GM19438 (cell line): ENCODE measurements at regions not wholly inside any gene's neighbourhood (a gene's known extent, or its start where the extent isn't known, plus 50 kb on each side); places are given as distances from the start of the nearest gene placed in this dataset.
"Not testable (repeated sequence)": the region's sequence is repeated elsewhere in the genome, so short reads cannot be mapped to it uniquely, and the experiment has no call there.

ENCODE experiments used
- ATAC-seq: cut with Tn5 transposase; IDR thresholded peaks from one replicate; pipeline ENCODE4 v1.9.1; 2021; ENCODE audit warnings: low read depth; ENCODE audit not compliant: unreplicated experiment

DNA sequence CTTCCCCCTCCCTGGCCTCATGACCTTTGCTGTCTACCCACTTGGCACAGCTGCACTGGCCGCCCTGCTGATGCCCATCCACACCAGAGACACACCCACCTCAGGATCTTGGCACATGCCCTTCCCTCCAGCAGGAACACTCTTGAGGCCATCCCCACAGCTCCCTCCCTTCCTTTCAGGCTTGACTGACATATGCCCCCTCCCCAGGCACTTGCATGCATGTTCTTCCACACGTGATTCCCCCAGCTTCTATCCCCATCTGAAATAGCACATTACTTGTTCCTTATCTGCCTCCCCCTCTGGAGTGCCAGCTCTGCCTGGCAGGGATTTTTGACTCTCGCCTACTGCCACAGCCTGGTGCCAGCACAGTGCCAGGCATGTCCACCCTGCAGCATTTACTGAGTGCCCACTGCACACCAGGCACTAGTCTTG lies 98.5 kb upstream of the SLC25A33 start:
- no peak for ATAC-seq

GRCh38 chr1:9441451-9442133 lies 97.7 kb upstream of the SLC25A33 start:
- no peak for ATAC-seq

GRCh38 chr1:9442278-9442846 lies 96.9 kb upstream of the SLC25A33 start:
- ATAC-seq: no peak

DNA sequence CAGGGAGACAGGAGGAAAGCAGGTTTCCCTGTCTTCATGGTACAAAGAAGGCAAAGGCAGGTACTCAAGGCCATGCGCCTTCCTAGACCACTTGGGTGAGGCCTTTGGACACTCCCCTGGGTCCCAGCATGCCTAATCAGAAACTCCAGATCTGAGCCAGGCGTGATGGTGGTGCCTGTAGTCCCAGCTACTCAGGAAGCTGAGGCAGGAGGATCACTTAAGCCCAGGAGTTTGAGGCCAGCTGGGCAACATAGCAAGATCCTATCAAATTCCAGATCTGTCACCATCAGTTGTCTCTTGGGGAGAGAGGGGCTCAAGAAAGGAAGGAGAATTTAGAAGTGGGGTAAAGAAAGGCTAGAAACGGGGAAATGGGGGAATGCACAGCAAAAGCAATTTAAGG lies 96.3 kb upstream of the SLC25A33 start:
- no peak for ATAC-seq

DNA sequence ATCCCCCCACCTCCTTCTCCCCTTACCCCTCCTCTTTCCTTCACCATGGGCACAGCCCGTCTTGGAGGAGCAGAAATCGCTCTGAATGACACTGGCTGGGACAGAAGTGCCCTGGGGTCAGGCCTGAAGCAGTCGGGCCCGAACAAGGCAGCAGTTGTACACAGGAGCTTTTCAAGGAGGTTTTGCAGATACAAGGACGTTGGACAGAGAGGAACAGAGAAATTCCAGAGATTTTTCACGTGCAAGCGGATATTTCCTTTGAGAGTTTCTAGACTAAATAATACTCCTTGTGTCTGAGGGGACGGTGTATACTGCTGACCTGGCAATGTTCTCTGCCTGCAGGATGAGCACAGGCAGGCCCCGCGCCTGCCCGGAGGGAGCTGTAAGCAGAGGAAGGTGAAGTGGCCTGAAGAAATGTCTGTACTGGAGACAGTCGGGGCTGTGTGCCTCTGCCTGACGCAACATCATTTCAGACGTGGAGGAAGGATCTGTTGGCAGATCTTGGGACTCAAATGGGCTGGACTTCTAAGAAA lies 95.3 kb upstream of the SLC25A33 start:
- ATAC-seq: no peak

DNA sequence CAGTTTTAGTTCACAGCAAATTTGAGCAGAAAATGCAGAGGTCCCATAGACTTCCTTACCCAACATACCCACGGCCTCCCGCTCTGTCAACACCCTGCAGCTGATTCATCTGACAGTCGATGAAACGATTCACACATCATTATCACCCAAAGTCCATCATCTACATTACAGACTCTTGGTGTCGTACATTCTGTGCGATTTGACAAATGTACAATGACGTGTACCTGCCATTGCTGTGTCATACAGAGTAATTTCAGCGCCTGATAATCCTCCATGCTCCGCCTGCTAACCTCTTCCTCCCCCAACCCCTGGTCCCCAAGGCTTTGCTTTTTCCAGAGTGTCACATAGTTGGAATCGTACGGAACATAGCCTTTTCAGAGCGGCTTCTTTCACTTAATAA lies 94.7 kb upstream of the SLC25A33 start:
- no peak for ATAC-seq

DNA sequence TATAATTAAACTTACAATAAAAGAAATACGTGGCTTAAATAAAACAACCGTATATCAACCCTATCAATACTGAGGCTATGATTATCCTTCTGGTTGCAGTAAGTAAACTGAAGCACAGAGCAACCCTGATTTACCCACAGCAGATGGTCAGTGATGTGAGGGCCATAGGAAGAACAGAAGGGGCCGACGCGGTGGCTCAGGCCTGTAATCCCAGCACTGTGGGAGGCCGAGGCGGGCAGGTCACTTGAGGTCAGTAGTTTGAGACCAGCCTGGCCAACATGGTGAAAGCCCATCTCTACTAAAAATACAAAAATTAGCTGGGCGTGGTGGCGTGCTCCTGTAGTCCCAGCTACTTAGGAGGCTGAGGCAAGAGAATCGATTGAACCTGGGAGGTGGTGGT lies 94.2 kb upstream of the SLC25A33 start:
- ATAC-seq: not testable (repeated sequence)

DNA sequence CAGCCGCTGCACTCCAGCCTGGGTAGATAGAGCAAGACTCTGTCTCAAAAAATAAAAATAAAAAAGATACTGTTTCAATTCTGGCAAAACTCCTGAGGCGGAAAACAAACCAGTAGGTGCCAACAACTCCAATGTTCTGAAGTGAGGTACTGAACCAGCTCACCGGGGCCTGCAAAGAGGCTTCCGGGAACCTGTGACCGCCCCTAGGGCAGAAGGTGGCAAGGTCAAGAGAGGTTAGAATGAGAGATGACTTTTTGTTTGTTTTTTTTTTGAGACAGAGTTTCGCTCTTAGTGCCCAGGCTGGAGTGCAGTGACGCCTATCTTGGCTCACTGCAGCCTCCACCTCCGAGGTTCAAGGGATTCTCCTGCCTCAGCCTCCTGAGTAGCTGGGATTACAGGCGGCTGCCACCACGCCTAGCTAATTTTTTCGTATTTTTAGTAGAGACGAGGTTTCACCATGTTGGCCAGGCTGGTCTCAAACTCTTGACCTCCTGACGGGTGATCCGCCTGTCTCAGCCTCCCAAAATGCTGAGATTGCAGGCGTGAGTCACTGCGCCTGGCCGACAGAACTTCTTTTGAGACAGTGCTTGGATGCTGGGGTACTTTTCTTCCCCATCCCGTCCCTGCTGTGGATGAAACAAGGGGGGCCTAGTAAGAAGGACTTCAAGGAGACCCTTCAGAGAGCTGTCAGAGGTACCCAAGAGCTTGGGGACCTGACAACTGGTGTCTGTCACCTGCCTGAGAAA lies 91.9 kb upstream of the SLC25A33 start:
- ATAC-seq: no peak

DNA sequence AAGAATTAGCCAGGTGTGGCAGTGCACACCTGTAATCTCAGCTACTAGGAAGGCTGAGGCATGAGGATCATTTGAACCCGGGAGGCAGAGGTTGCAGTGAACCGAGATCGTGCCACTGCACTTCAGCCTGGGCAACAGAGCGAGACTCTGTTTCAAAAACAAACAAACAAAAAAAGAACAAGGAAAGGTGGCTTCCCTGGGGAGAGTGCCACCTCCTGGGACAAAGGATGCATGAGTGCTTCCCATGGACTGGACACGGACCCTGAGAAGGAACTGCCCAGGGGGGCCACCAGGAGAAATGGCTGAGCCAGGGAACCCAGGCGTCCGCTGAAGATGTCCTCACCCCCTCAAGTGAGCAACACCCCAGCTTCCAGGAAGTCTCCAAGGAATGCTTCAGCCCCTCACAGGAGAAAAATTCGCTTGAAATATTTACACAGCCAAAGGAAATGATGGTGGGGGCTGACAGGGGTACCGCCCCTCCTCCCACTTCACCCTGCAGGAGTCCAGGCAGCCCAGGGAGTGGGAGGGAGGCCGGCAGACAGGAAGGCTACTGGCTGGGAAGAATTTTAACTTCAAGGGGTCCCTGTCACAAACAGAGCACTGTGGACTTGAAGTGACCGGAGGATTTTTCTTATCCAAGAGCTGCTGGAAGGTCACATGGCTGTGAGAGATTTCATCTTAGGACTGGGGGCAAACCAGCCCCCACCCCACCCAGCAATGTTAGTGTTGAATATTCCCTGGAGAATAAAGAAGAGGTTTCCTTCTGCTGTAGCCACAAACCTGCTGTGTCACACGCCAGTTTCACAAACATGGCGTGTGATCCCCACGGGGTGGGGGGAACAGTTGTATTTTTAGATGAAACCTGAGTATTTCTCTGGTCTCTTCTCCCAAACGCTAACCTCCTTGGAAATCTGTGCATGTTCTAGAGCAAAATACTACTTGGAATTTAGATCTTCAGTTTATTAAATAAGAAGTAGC lies 90.8 kb upstream of the SLC25A33 start:
- ATAC-seq: no peak

DNA sequence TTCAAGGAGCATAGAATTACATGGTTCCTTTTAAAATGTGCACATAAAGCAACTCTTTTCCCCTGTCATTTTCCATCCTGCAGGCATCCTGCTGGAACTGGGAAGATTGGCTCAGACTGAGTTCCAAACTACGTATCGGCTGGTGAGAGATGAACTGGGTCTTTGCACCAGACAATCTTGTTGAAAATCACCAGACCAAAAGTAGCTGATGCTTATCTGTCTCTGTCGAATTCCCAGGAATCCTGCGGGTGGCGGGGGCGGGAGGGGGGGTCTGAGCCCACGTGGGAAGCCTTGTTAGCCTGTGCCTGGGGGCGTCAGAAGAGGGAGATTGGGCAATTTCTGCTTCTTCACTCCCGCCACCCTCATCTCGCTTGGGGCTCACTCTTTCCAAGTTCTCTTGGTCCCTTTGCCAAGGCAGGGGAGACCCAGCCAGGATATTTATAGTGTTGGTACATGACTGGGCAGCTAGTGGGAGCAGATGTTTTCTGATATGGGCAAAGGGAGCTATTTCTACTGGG lies 90.1 kb upstream of the SLC25A33 start:
- no peak for ATAC-seq

DNA sequence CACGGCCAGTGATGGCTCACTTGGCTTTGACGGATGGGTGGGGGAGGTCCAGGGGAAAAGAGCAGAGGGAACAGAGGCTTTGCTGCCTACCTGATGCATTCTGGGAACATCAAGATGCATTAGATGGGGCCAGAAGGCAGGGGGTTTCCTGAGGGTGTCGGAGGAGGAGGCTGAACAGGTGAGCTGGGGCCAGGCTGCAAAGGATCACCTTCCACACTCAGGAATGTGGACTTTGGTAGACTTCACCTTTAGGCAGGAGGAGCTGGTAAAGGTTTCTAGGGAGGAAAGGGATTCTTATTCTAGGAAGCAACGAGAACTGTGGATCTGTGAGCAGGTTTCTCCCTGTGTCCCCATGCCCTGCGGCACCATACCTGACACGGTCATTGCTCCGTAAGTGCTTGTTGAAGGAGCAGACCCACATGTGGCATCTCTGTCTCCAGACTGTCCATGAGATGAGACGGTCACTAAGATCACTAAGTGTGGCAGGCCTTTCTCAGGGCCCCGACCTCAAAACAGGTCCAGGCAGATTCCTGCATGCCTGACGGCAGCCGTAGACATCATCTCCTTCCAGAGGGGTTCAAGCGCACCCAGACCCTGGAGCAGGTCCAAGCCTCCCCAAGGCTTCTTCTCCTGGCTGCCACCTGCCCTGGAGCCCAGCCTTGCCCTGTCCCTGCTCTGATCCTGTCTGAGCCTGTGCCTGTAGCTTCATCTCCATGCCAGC lies 89.1 kb upstream of the SLC25A33 start:
- no peak for ATAC-seq

DNA sequence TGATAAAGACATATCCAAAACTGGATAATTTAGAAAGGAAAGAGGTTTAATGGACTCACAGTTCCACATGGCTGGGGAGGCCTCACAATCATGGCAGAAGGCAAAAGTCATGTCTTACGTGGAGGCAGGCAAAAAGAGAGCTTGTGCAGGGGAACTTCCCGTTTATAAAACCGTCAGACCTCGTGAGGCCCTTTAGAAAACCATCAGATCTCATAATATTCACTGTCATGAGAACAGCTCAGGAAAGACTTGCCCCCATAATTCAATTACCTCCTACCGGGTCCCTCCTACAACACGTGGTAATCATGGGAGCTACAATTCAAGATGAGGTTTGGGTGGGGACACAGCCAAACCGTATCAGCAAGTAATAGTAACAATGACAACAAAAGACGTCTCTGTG lies 88.2 kb upstream of the SLC25A33 start:
- ATAC-seq: no peak

GRCh38 chr1:9452516-9453140 lies 86.6 kb upstream of the SLC25A33 start:
- no peak for ATAC-seq

DNA sequence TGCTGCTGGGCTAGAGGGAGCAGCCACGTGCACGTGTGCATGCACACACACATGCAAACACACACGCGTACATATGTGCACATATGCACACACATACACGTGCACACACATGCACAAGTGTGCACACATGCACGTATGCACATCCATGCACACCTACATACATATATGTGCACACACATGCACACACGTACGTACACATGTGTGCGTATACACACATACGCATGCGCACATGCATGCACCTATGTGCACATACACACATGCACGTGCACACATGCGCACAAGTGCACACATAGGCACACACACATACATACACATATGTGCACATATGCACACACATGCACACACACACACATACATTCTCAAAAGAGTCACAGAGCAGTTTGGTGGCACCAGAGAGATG lies 85.9 kb upstream of the SLC25A33 start:
- ATAC-seq: no peak

- no peak for ATAC-seq
Measured at GRCh38 chr1:9453779-9454418, 85.4 kb upstream of the SLC25A33 start.

GRCh38 chr1:9454494-9455066 lies 84.7 kb upstream of the SLC25A33 start:
- ATAC-seq: no peak

GRCh38 chr1:9455487-9456234 lies 83.6 kb upstream of the SLC25A33 start:
- ATAC-seq: no peak

DNA sequence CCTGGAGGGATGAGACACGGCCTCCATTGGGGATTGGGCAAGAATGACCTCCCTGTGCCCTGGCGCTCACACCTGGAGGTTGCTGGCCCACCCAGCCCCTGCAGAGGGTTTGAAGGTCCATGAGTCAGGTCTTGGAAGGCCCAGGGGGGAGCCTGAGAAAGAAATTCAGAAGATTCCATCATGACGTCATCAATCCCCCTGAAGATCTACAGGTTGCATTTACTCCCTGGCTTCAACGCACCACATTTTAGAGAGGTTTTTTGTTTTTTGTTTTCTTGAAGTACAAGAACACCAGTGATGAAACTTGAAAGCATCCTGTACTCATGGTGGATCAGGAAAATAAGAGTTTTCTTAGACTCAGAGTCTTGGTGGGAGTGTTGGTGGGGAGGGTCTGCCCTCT lies 82.4 kb upstream of the SLC25A33 start:
- ATAC-seq: no peak
